Neural progenitor cell (in vitro differentiated cells): ENCODE measurements at regions not wholly inside any gene's neighbourhood (a gene's known extent, or its start where the extent isn't known, plus 50 kb on each side); places are given as distances from the start of the nearest gene placed in this dataset.

ENCODE experiments used
- DNase-seq: peaks from one replicate; pipeline ENCODE4 v3.0.0-alpha.2; 2016; ENCODE audit warnings: low spot score
- H2AFZ ChIP-seq: fragments of 200-600 bp; sonication (generic); replicated peaks from 2 replicates; pipeline ENCODE4 v1.6.1; 2016; ENCODE audit warnings: antibody characterized with exemption
- H3F3A ChIP-seq: fragments of 200-600 bp; sonication (generic); 2 replicates; pipeline ENCODE4 v1.6.1; 2016; ENCODE audit warnings: antibody characterized with exemption, low read depth
- H3K27ac ChIP-seq: fragments of 200-600 bp; sonication (generic); 2 replicates; pipeline ENCODE4 v1.5.1; 2016; ENCODE audit warnings: mild to moderate bottlenecking
- H3K27me3 ChIP-seq: fragments of 200-600 bp; sonication (generic); 2 replicates; pipeline ENCODE4 v1.6.1; 2016; ENCODE audit warnings: mild to moderate bottlenecking, moderate library complexity
- H3K36me3 ChIP-seq: fragments of 200-600 bp; sonication (generic); 2 replicates; pipeline ENCODE4 v1.5.1; 2016
- H3K4me1 ChIP-seq: fragments of 200-600 bp; sonication (generic); 2 replicates; pipeline ENCODE4 v1.6.1; 2016; ENCODE audit warnings: mixed run types
- H3K4me2 ChIP-seq: fragments of 200-600 bp; sonication (generic); 2 replicates; pipeline ENCODE4 v1.6.1; 2016
- H3K4me3 ChIP-seq: fragments of 200-600 bp; sonication (generic); 2 replicates; pipeline ENCODE4 v1.5.1; 2016
- H3K79me2 ChIP-seq: fragments of 200-600 bp; sonication (generic); 2 replicates; pipeline ENCODE4 v1.6.1; 2016; ENCODE audit warnings: low read depth
- H3K9ac ChIP-seq: fragments of 200-600 bp; sonication (generic); 2 replicates; pipeline ENCODE4 v1.6.1; 2016
- H3K9me3 ChIP-seq: fragments of 200-600 bp; sonication (generic); 2 replicates; pipeline ENCODE4 v1.5.1; 2016; ENCODE audit warnings: low read depth
- H4K20me1 ChIP-seq: fragments of 200-600 bp; sonication (generic); 2 replicates; pipeline ENCODE4 v1.6.1; 2016; ENCODE audit warnings: low read depth
- H3K27ac Mint-ChIP-seq: 3 replicates; pipeline ENCODE4 v1.8.0; 2021; ENCODE audit warnings: mixed read lengths
- H3K27me3 Mint-ChIP-seq: 2 replicates; pipeline ENCODE4 v1.8.0; 2022; ENCODE audit warnings: low read depth, mild to moderate bottlenecking, inconsistent platforms, moderate library complexity, mixed read lengths; ENCODE audit not compliant: insufficient read depth
- H3K36me3 Mint-ChIP-seq: 3 replicates; pipeline ENCODE4 v1.8.0; 2021; ENCODE audit warnings: mixed read lengths
- H3K4me1 Mint-ChIP-seq: 3 replicates; pipeline ENCODE4 v1.8.0; 2021; ENCODE audit warnings: mixed read lengths
- H3K4me3 Mint-ChIP-seq: 3 replicates; pipeline ENCODE4 v1.8.0; 2021; ENCODE audit warnings: mild to moderate bottlenecking, moderate library complexity, mixed read lengths
- H3K9me3 Mint-ChIP-seq: 3 replicates; pipeline ENCODE4 v1.8.0; 2020; ENCODE audit warnings: mixed read lengths
- EZH2 ChIP-seq: fragments of 200-600 bp; sonication (generic); IDR thresholded peaks from 2 replicates; pipeline ENCODE4 v1.6.1; 2017; ENCODE audit warnings: antibody characterized with exemption, mild to moderate bottlenecking, moderate library complexity
- EZH2phosphoT487 ChIP-seq: fragments of 200-600 bp; sonication (generic); IDR thresholded peaks from 2 replicates; pipeline ENCODE4 v1.6.1; 2017; ENCODE audit warnings: antibody characterized with exemption
- TF ChIP-seq, protein P1 (sequence below): fragments of 200-600 bp; sonication (generic); IDR thresholded peaks from 2 replicates; pipeline ENCODE4 v1.5.1; 2017; ENCODE audit warnings: antibody characterized with exemption, mild to moderate bottlenecking

DNA sequence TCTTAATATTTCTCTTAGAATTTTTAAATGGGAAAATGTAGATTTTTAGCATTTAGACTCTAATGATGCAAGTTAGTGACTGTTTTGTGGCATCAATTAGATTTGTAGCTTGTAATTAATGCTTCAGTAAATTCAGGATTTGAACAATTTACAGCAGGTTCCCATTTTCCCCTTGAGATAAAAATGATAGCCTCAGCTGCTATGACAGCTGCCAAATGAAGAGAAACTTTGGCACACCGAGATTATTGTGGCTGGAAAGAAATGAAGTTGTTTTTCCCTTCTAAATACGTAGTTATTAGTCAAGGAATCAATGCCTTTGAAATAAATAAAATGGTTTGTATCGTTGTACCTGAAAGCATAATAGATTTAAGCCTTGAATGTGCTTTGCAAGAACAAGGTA, 206.4 kb upstream of the P2RY1 start:
- Histone ChIP-seq H3K4me1 (no peaks in the 10 kb centered on the region), H3K79me2 (no peaks in the 10 kb centered on the region), H3K9ac (no peak overlapping the region), H3F3A (no peaks in the 10 kb centered on the region), H3K4me2 (no peak overlapping the region), H4K20me1 (no peaks in the 10 kb centered on the region), H3K36me3 (no peaks in the 10 kb centered on the region), H2AFZ (no peak overlapping the region), H3K27ac (no peak overlapping the region), H3K27me3 (no peaks in the 10 kb centered on the region), H3K9me3 (no peaks in the 10 kb centered on the region), H3K4me3 (no peak overlapping the region)
- Mint-ChIP-seq H3K4me1 (peaks cover under 1% of the 10 kb centered on the region), H3K4me3 (no peak overlapping the region), H3K9me3 (peaks cover 7% of the 10 kb centered on the region), H3K27me3 (peaks cover 2% of the 10 kb centered on the region), H3K27ac (no peak overlapping the region), H3K36me3 (no peaks in the 10 kb centered on the region)
- DNase-seq = no peak
- no peak for TF ChIP-seq EZH2phosphoT487
- TF ChIP-seq EZH2 = no peak
- TF ChIP-seq, protein P1, sequence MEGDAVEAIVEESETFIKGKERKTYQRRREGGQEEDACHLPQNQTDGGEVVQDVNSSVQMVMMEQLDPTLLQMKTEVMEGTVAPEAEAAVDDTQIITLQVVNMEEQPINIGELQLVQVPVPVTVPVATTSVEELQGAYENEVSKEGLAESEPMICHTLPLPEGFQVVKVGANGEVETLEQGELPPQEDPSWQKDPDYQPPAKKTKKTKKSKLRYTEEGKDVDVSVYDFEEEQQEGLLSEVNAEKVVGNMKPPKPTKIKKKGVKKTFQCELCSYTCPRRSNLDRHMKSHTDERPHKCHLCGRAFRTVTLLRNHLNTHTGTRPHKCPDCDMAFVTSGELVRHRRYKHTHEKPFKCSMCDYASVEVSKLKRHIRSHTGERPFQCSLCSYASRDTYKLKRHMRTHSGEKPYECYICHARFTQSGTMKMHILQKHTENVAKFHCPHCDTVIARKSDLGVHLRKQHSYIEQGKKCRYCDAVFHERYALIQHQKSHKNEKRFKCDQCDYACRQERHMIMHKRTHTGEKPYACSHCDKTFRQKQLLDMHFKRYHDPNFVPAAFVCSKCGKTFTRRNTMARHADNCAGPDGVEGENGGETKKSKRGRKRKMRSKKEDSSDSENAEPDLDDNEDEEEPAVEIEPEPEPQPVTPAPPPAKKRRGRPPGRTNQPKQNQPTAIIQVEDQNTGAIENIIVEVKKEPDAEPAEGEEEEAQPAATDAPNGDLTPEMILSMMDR = no peak

- Histone ChIP-seq H4K20me1 (no peaks in the 10 kb centered on the region), H3K79me2 (no peaks in the 10 kb centered on the region), H3K9ac (no peak overlapping the region), H3K27ac (no peak overlapping the region), H3K4me2 (no peak overlapping the region), H3K4me1 (no peaks in the 10 kb centered on the region), H3K9me3 (no peaks in the 10 kb centered on the region), H2AFZ (no peak overlapping the region), H3K4me3 (no peak overlapping the region), H3F3A (no peaks in the 10 kb centered on the region), H3K27me3 (no peaks in the 10 kb centered on the region), H3K36me3 (no peaks in the 10 kb centered on the region)
- Mint-ChIP-seq H3K27ac (no peak overlapping the region), H3K4me1 (no peaks in the 10 kb centered on the region), H3K9me3 (peaks cover 7% of the 10 kb centered on the region), H3K4me3 (no peak overlapping the region), H3K27me3 (peaks cover 2% of the 10 kb centered on the region), H3K36me3 (no peaks in the 10 kb centered on the region)
- TF ChIP-seq EZH2phosphoT487 (no peak), EZH2 (no peak)
- TF ChIP-seq, protein P1 = no peak
- no peak for DNase-seq
Observed at GRCh38 chr3:152629363-152630122, 205.4 kb upstream of the P2RY1 start.

- H3K4me2 ChIP-seq = no peak overlapping the region
- no peaks in the 10 kb centered on the region for H3K36me3 Mint-ChIP-seq
- H3K4me1 Mint-ChIP-seq = no peaks in the 10 kb centered on the region
- H3K27ac Mint-ChIP-seq = no peak overlapping the region
- H3K79me2 ChIP-seq = no peaks in the 10 kb centered on the region
- no peaks in the 10 kb centered on the region for H3K9me3 ChIP-seq
- no peak overlapping the region for H3K4me3 ChIP-seq
- H3K4me3 Mint-ChIP-seq = no peak overlapping the region
- no peak overlapping the region for H3K9ac ChIP-seq
- no peaks in the 10 kb centered on the region for H4K20me1 ChIP-seq
- no peaks in the 10 kb centered on the region for H3K36me3 ChIP-seq
- DNase-seq = no peak
- no peaks in the 10 kb centered on the region for H3K27me3 Mint-ChIP-seq
- TF ChIP-seq, protein P1 = no peak
- TF ChIP-seq EZH2 (no peak), EZH2phosphoT487 (no peak)
- H3K9me3 Mint-ChIP-seq = peaks cover 2% of the 10 kb centered on the region
- no peak overlapping the region for H3K27ac ChIP-seq
- H3F3A ChIP-seq = no peaks in the 10 kb centered on the region
- no peaks in the 10 kb centered on the region for H3K4me1 ChIP-seq
- H2AFZ ChIP-seq = no peak overlapping the region
- no peaks in the 10 kb centered on the region for H3K27me3 ChIP-seq
Observed at GRCh38 chr3:152635389-152635788, 199.5 kb upstream of the P2RY1 start.
